Lower leg skin (tissue), 4 donors: ENCODE measurements at regions not wholly inside any gene's neighbourhood (a gene's known extent, or its start where the extent isn't known, plus 50 kb on each side); places are given as distances from the start of the nearest gene placed in this dataset.

Source experiments
- DNase-seq, 2 donors: peaks; one replicate each; pipeline ENCODE4 v3.0.0-alpha.2; 2019; ENCODE audit warnings: low spot score in 2 of 2
- H3K4me3 ChIP-seq: fragments of 200-600 bp; sonication (generic); 2 replicates; pipeline ENCODE4 v1.5.1; 2017; ENCODE audit warnings: mild to moderate bottlenecking, low read depth; ENCODE audit not compliant: poor library complexity, severe bottlenecking
- POLR2A ChIP-seq, 2 donors: fragments of 450-650 bp; IDR thresholded peaks; one replicate each; pipeline ENCODE4 v1.6.1; 2016 to 2017; ENCODE audit warnings: antibody characterized with exemption in 2 of 2, mild to moderate bottlenecking in 1 of 2, moderate library complexity in 1 of 2
- WGBS, 2 donors: methylation state at CpG; one replicate each; pipeline ENCODE4 v1.1.5; 2018; 5-methylcytosine and 5-hydroxymethylcytosine counted together
- intact Hi-C: fragments of 100-400 bp; cut with DNase I; formaldehyde crosslinking; loops from one replicate; pipeline ENCODE4 v1.15.0; 2023; ENCODE audit warnings: low total_unique reads
- TF ChIP-seq, protein P1 (sequence below), 3 donors: fragments of 450-650 bp; IDR thresholded peaks; one replicate each; pipeline ENCODE4 v1.5.1; 2016; ENCODE audit warnings: antibody characterized with exemption in 3 of 3, mild to moderate bottlenecking in 3 of 3, moderate library complexity in 2 of 3

DNA sequence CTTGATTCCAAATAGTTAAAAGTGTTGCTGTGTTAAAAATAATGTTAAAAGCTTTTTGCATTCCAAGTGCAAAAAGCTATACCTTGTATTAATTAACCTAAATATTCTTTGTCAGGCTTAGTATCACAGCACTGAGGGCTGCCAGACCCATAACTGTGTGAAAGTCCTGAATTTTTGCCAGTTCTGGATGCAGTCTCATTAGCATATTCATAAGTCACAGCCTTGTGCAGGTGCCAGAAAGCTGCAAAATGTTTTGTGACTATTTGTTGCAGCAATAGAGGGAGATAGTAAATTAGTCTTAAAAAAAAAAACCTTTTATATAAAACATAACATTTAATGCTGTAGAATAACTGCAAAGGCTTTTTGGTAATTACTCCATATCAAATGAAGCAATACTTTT lies 56.6 kb downstream of the SLITRK1 start:
- TF ChIP-seq POLR2A (IDR thresholded peaks at IDR 0.05), result no peak
- TF ChIP-seq, protein P1, sequence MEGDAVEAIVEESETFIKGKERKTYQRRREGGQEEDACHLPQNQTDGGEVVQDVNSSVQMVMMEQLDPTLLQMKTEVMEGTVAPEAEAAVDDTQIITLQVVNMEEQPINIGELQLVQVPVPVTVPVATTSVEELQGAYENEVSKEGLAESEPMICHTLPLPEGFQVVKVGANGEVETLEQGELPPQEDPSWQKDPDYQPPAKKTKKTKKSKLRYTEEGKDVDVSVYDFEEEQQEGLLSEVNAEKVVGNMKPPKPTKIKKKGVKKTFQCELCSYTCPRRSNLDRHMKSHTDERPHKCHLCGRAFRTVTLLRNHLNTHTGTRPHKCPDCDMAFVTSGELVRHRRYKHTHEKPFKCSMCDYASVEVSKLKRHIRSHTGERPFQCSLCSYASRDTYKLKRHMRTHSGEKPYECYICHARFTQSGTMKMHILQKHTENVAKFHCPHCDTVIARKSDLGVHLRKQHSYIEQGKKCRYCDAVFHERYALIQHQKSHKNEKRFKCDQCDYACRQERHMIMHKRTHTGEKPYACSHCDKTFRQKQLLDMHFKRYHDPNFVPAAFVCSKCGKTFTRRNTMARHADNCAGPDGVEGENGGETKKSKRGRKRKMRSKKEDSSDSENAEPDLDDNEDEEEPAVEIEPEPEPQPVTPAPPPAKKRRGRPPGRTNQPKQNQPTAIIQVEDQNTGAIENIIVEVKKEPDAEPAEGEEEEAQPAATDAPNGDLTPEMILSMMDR (IDR thresholded peaks at IDR 0.05), result no peak
- DNase-seq, result no peak
- intact Hi-C loops, result no loop called here
- H3K4me3 ChIP-seq, result no peak overlapping the region

DNA sequence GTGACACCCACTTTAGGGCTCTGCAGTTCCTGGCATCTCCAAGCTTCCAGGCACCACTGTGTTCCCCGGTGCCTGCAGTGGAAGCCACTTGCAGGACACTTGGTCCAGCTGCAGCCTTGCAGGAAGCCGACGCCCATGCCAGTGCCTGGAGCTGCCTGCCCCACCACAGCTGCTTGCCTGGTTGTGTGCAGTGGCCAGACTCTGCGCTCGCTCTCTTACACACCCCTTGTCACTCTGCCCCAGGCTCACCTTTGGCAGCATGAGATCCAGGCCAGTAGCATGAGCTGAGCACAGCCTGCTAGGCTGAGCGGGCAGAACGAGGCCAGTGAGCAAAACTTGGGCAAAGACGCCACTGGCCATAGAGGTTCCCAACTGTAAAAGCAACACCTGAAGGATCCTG lies 57.7 kb downstream of the SLITRK1 start:
- intact Hi-C loops, result no loop called here
- no peak overlapping the region for H3K4me3 ChIP-seq
- TF ChIP-seq, protein P1 (IDR thresholded peaks at IDR 0.05), result no peak
- TF ChIP-seq POLR2A (IDR thresholded peaks at IDR 0.05), result no peak
- DNase-seq, result no peak
- 84 to 95% methylated on average over 8 of the region's 8 CpGs for WGBS, 2 donors

DNA sequence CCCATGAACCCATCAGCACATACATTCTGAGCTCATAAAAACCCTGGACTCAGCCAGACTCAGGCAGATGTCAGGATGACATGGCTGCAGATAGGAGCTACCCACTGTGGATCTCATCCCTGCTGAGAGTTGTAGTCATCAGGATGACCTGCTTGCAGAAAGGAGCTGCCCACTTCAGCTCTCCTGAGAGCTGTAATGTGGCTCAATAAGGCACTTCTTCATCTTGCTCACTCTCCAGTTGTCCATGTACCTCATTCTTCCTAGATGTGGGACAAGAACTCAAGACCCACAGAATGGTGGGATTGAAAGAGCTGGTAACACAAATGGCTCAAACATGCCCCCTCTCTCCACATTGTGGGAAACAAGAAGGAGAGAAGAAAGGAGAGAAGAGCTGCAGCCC lies 58.2 kb downstream of the SLITRK1 start:
- intact Hi-C loops, result no loop called here
- DNase-seq, result no peak
- H3K4me3 ChIP-seq, result no peak overlapping the region
- TF ChIP-seq, protein P1 (IDR thresholded peaks at IDR 0.05), result no peak
- no peak for TF ChIP-seq POLR2A (IDR thresholded peaks at IDR 0.05)

DNA sequence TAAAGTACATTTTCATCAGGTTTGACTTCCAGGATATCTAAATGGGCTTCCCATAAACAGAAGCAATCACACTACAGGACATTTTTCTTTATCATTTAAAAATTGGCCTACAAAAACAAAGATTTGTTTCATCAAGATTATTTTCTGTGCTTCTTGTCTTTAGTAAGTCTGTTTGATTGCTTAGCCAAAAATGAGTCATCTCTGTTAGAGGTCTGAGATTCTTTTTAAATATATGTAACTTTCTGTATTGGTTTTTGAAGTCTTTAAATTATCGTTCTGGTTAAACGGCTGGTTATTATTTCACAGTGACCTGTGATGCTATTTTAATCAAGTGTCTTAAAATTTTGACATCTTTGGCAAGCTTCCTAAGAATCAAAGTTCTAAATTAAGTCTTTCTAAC lies 62.7 kb downstream of the SLITRK1 start:
- WGBS, 2 donors, result 56 to 59% methylated on average over 2 of the region's 2 CpGs
- intact Hi-C loops, result no loop called here
- no peak for DNase-seq
- H3K4me3 ChIP-seq, result no peak overlapping the region
- TF ChIP-seq, protein P1 (IDR thresholded peaks at IDR 0.05), result no peak
- no peak for TF ChIP-seq POLR2A (IDR thresholded peaks at IDR 0.05)

DNA sequence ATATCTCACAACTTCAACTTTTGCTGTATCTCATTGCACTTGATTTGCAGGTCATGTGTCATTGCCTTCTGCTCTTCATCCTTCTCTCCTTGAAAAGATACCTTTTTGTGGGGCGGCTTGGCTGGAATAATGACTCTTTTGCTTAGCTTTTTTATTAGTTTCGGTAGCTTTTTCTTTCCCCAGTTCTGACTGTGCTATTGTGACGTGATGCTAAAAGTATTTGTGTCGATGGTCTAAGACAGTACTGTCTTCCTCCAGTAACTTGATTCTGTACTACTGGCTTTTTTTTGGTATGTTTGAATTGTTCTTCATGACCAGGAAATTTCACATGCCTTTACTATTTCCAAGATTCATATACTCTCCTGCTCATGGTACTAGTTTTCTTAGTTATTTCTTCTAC lies 63.1 kb downstream of the SLITRK1 start:
- TF ChIP-seq, protein P1 (IDR thresholded peaks at IDR 0.05), result no peak
- TF ChIP-seq POLR2A (IDR thresholded peaks at IDR 0.05), result no peak
- intact Hi-C loops, result no loop called here
- no peak overlapping the region for H3K4me3 ChIP-seq
- DNase-seq, result no peak
- WGBS, 2 donors, result 92% methylated on average over 4 of the region's 4 CpGs

DNA sequence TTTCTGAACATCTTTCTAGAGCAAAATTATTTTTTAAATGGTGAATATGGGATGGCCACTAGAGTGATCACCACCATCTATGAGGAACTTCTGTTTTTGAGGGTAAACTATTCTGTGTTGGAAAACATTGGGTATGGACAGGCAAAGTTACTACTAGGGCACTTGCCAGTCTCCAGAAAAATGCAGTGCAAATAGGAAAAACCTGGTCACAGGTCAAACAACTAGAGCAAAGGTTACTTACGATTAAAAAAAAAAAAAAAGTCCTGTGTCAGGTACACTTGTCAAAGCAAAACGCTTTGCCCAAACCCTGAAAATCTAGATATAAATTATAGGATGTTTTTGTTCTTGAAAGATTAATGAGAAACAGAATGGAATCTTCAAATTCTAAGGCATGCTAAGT lies 66.2 kb downstream of the SLITRK1 start:
- no peak overlapping the region for H3K4me3 ChIP-seq
- intact Hi-C loops, result no loop called here
- TF ChIP-seq POLR2A (IDR thresholded peaks at IDR 0.05), result no peak
- TF ChIP-seq, protein P1 (IDR thresholded peaks at IDR 0.05), result no peak
- 56 to 59% methylated on average over 2 of the region's 2 CpGs for WGBS, 2 donors
- no peak for DNase-seq
